Astrocyte of the cerebellum (primary cell): ENCODE measurements at regions not wholly inside any gene's neighbourhood (a gene's known extent, or its start where the extent isn't known, plus 50 kb on each side); places are given as distances from the start of the nearest gene placed in this dataset.

Experiments
- DNase-seq: peaks from one replicate; pipeline ENCODE4 v3.0.0-alpha.2; 2011; ENCODE audit warnings: low read depth
- H3K4me3 ChIP-seq: 2 replicates; pipeline ENCODE4 v1.5.1; 2011; ENCODE audit warnings: mild to moderate bottlenecking, low read depth, low read length, moderate library complexity
- CTCF ChIP-seq: IDR thresholded peaks from 2 replicates; pipeline ENCODE4 v1.5.1; 2012; ENCODE audit warnings: low read length, low read depth, moderate library complexity, mild to moderate bottlenecking; ENCODE audit errors: missing control alignments
- in situ Hi-C: cut with HindIII; loops from 2 replicates; pipeline ENCODE4 v1.10.0; 2017; ENCODE audit warnings: low sequenced_read_pairs

- no peak for TF ChIP-seq CTCF
Observed at GRCh38 chr18:40576507-40577115, 1378.4 kb upstream of the PIK3C3 start.

GRCh38 chr18:40570615-40571014 is 1384.4 kb upstream of the PIK3C3 start:
- no peak for TF ChIP-seq CTCF
- no peak overlapping the region for H3K4me3 ChIP-seq
- DNase-seq = no peak
- in situ Hi-C loops = no loop called here

More at GRCh38 chr18:40576507-40577115, 1378.4 kb upstream of the PIK3C3 start:
- H3K4me3 ChIP-seq = no peak overlapping the region
- in situ Hi-C loops = no loop called here
- no peak for DNase-seq

GRCh38 chr18:40569605-40570004 is 1385.4 kb upstream of the PIK3C3 start:
- in situ Hi-C loops = no loop called here
- DNase-seq = no peak
- H3K4me3 ChIP-seq = no peak overlapping the region
- TF ChIP-seq CTCF = no peak

- no peak overlapping the region for H3K4me3 ChIP-seq
- TF ChIP-seq CTCF = no peak
- DNase-seq = no peak
- in situ Hi-C loops = no loop called here
Observed at GRCh38 chr18:40566510-40566844, 1388.6 kb upstream of the PIK3C3 start.

- H3K4me3 ChIP-seq = no peak overlapping the region
- no peak for TF ChIP-seq CTCF
- DNase-seq = no peak
- in situ Hi-C loops = no loop called here
Observed at GRCh38 chr18:40565805-40566509, 1389.1 kb upstream of the PIK3C3 start.

- no peak overlapping the region for H3K4me3 ChIP-seq
- in situ Hi-C loops = no loop called here
- no peak for TF ChIP-seq CTCF
- no peak for DNase-seq
Observed at GRCh38 chr18:40559556-40559955, 1395.5 kb upstream of the PIK3C3 start.
